Panc1 (cell line): ENCODE measurements at regions not wholly inside any gene's neighbourhood (a gene's known extent, or its start where the extent isn't known, plus 50 kb on each side); places are given as distances from the start of the nearest gene placed in this dataset.

ENCODE experiments used
- ATAC-seq: fragments of 200-7000 bp; cut with Tn5 transposase; 2 replicates; pipeline ENCODE4 v1.9.1; 2020; ENCODE audit warnings: mild to moderate bottlenecking, moderate library complexity
- BruUV-seq: library from RNA; stranded (reverse); fragments of 400-500 nt; replicated peaks from 2 replicates; lab custom pipeline; 2021; lab: Mats Ljungman, UMichigan
- CTCF ChIA-PET: fragments of 300-600 bp; sonication (Branson Sonifier 250); formaldehyde crosslinking; loops from one replicate; lab custom pipeline; 2022; ENCODE audit warnings: antibody characterized with exemption; lab: Charles Lee
- POLR2A ChIA-PET: fragments of 300-600 bp; sonication (Branson Sonifier 250); formaldehyde crosslinking; loops from one replicate; lab custom pipeline; 2022; ENCODE audit warnings: antibody characterized with exemption; lab: Charles Lee
- DNase-seq: peaks from one replicate; pipeline ENCODE4 v3.0.0-alpha.2; 2010; ENCODE audit warnings: low read depth, low spot score
- H3K27ac ChIP-seq: 2 replicates; pipeline ENCODE4 v1.5.1; 2011; ENCODE audit warnings: mild to moderate bottlenecking, low read length, inconsistent platforms
- H3K27me3 ChIP-seq: fragments of 200-500 bp; sonication (Bioruptor generic); 2 replicates; pipeline ENCODE4 v1.6.0; 2014; ENCODE audit warnings: low read length, inconsistent platforms; ENCODE audit not compliant: control insufficient read depth, insufficient read depth
- H3K36me3 ChIP-seq: fragments of 200-500 bp; sonication (Bioruptor generic); 2 replicates; pipeline ENCODE4 v1.5.1; 2014; ENCODE audit warnings: inconsistent platforms, mild to moderate bottlenecking, low read length, moderate library complexity; ENCODE audit not compliant: control insufficient read depth, insufficient read depth
- H3K4me1 ChIP-seq: 2 replicates; pipeline ENCODE4 v1.5.1; 2011; ENCODE audit warnings: inconsistent platforms, mild to moderate bottlenecking, low read length, moderate library complexity; ENCODE audit not compliant: control insufficient read depth, insufficient read depth
- H3K4me3 ChIP-seq, 2 experiments: 2 replicates each; pipeline ENCODE4 v1.5.1; 2011 to 2012; ENCODE audit warnings: low read depth in 2 of 2, low read length in 2 of 2, mild to moderate bottlenecking in 2 of 2, inconsistent platforms in 1 of 2, moderate library complexity in 1 of 2
- H3K9me3 ChIP-seq: fragments of 200-500 bp; sonication (Bioruptor generic); 2 replicates; pipeline ENCODE4 v1.5.1; 2014; ENCODE audit warnings: low read depth, mild to moderate bottlenecking, inconsistent platforms, low read length, moderate library complexity; ENCODE audit not compliant: control insufficient read depth, insufficient read depth
- CTCF ChIP-seq: fragments of 450-650 bp; IDR thresholded peaks from 2 replicates; pipeline ENCODE4 v1.5.1; 2017; ENCODE audit warnings: mild to moderate bottlenecking
- POLR2AphosphoS5 ChIP-seq: IDR thresholded peaks from 2 replicates; pipeline ENCODE4 v1.6.1; 2012; ENCODE audit warnings: mild to moderate bottlenecking, low read depth, low read length, moderate library complexity
- REST ChIP-seq, 2 experiments: IDR thresholded peaks; 2 replicates each; pipeline ENCODE4 v1.6.1; 2011 to 2012; ENCODE audit warnings: low read depth in 2 of 2, control low read depth in 1 of 2, low read length in 1 of 2, mild to moderate bottlenecking in 1 of 2, moderate library complexity in 1 of 2; ENCODE audit not compliant: insufficient read depth in 1 of 2
- SIN3A ChIP-seq: IDR thresholded peaks from 2 replicates; pipeline ENCODE4 v1.6.1; 2012; ENCODE audit warnings: low read depth, mild to moderate bottlenecking, low read length, moderate library complexity, borderline replicate concordance; ENCODE audit not compliant: insufficient read depth
- TCF7L2 ChIP-seq: IDR thresholded peaks from 2 replicates; pipeline ENCODE4 v1.6.1; 2011; ENCODE audit warnings: mild to moderate bottlenecking, low read depth, low read length, inconsistent platforms
- in situ Hi-C: cut with HindIII; loops from 2 replicates; pipeline ENCODE4 v1.10.0; 2016; ENCODE audit warnings: low sequenced_read_pairs, low pct_unique_long_range_greater_than_20kb
- intact Hi-C: fragments of 100-400 bp; cut with micrococcal nuclease; formaldehyde crosslinking; loops from one replicate; pipeline ENCODE4 v1.10.0; 2022; ENCODE audit not compliant: unreplicated experiment

GRCh38 chr3:66795365-66795764 is 202.7 kb upstream of the KBTBD8 start:
- ATAC-seq (no peak), DNase-seq (no peak)
- no TSS peak for BruUV-seq
- H3K9me3 ChIP-seq, result no peaks in the 10 kb centered on the region
- no peaks in the 10 kb centered on the region for H3K4me1 ChIP-seq
- TF ChIP-seq TCF7L2 (no peak), CTCF (no peak), REST (IDR thresholded peaks at IDR 0.05; ENCODE audit: insufficient read depth in 1 of 2, low read depth in 2 of 2, low read length in 1 of 2) (no peak), POLR2AphosphoS5 (no peak)
- no peaks in the 10 kb centered on the region for H3K36me3 ChIP-seq
- CTCF ChIA-PET, result no interaction called here
- no peaks in the 10 kb centered on the region for H3K27me3 ChIP-seq
- H3K4me3 ChIP-seq, result no peak overlapping the region
- in situ Hi-C loops, result no loop called here
- POLR2A ChIA-PET, result no interaction called here
- no peak overlapping the region for H3K27ac ChIP-seq
- intact Hi-C loops, result no loop called here

- H3K4me1 ChIP-seq, result no peaks in the 10 kb centered on the region
- ChIA-PET CTCF (no interaction called here), POLR2A (no interaction called here)
- H3K27me3 ChIP-seq, result no peaks in the 10 kb centered on the region
- ATAC-seq, result no peak
- H3K27ac ChIP-seq, result no peak overlapping the region
- no peaks in the 10 kb centered on the region for H3K9me3 ChIP-seq
- intact Hi-C loops, result no loop called here
- no TSS peak for BruUV-seq
- H3K36me3 ChIP-seq, result no peaks in the 10 kb centered on the region
- H3K4me3 ChIP-seq, result no peak overlapping the region
- no peak for DNase-seq
- in situ Hi-C loops, result no loop called here
- TF ChIP-seq CTCF, result no peak
- no peak for TF ChIP-seq REST (IDR thresholded peaks at IDR 0.05; ENCODE audit: insufficient read depth in 1 of 2, low read depth in 2 of 2, low read length in 1 of 2)
- TF ChIP-seq TCF7L2, result no peak
- TF ChIP-seq SIN3A, result no peak
- no peak for TF ChIP-seq POLR2AphosphoS5
Observed at GRCh38 chr3:66796343-66796742, 201.8 kb upstream of the KBTBD8 start.
